ENCODE measurements at regions not wholly inside any gene's neighbourhood (a gene's known extent, or its start where the extent isn't known, plus 50 kb on each side); places are given as distances from the start of the nearest gene placed in this dataset.

DNA sequence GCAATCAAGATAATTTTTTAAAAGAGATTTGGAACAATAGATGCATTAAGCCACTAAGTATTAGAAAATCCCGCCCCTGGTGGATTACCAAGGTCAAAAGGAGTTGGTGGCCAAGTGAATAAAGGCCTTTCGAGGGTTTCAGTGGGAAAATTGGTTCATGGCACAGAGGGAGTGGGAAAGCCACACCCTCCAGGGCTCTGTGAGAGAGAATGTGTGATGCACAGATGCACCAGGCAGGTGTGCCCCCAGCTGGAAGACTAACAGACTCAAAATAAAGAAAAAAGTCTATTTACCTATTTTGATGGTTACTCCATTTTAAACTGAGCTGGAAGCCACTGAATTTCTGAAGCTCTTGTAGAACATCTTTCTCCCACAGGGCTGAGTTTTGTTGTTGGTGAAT is 278.0 kb downstream of the DRD1 start:
- Histone ChIP-seq H3K27me3 (replicated peaks in 1 of 7) (no peaks in the 10 kb centered on the region), H3K9me3 (no peaks in the 10 kb centered on the region), H3K4me1 (no peaks in the 10 kb centered on the region), H3K36me3 (no peaks in the 10 kb centered on the region), H3K27ac (no peak overlapping the region), H3K4me3 (no peak overlapping the region)
- 42 to 76% (median 61%) methylated on average over 2 of the region's 2 CpGs for WGBS, 5 donors
- no peak for DNase-seq
- intact Hi-C loops (cut with DNase I; ENCODE audit: low total_unique reads): no loop called here
- TF ChIP-seq POLR2AphosphoS5 (IDR thresholded peaks at IDR 0.05) (no peak), POLR2A (IDR thresholded peaks at IDR 0.05) (no peak)
- TF ChIP-seq, protein P1, sequence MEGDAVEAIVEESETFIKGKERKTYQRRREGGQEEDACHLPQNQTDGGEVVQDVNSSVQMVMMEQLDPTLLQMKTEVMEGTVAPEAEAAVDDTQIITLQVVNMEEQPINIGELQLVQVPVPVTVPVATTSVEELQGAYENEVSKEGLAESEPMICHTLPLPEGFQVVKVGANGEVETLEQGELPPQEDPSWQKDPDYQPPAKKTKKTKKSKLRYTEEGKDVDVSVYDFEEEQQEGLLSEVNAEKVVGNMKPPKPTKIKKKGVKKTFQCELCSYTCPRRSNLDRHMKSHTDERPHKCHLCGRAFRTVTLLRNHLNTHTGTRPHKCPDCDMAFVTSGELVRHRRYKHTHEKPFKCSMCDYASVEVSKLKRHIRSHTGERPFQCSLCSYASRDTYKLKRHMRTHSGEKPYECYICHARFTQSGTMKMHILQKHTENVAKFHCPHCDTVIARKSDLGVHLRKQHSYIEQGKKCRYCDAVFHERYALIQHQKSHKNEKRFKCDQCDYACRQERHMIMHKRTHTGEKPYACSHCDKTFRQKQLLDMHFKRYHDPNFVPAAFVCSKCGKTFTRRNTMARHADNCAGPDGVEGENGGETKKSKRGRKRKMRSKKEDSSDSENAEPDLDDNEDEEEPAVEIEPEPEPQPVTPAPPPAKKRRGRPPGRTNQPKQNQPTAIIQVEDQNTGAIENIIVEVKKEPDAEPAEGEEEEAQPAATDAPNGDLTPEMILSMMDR (IDR thresholded peaks at IDR 0.05 in 8 of 11, conservative IDR thresholded peaks at IDR 0.05 in 3 of 11): no peak

DNA sequence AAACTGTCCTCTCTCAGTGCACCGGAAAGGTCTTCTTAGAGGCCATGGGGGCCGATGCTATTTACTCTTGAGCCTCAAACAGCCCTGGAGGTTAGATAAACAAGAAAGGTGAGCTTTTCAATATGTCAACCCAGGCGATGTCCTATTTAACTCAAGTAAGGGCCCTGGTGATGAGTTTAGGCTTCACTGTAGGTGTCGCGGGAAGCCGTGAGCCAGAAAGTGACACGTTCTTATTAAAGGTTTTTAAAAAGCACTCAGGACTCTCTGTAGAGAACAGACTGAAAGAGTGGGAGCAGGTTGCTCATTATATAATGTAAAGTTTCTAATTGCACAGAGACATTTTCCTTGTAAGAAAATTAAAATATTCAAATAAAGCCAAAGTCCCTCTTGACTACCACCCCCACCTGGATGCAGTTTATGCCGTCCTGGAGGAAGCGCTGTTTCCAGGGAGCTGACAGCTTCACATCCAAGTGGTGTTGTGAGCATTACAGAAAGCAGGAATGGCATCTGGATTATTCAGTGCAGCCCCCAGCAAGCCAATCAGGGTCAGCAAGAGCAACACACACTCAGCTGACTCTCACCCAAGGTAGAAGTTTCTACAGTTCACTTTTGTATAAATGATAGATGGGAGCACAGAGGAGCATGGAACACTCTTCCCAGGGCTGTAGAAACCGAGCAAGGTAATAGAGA is 280.3 kb downstream of the DRD1 start:
- 76 to 85% (median 82%) methylated on average over 10 of the region's 10 CpGs for WGBS, 5 donors
- intact Hi-C loops (cut with DNase I; ENCODE audit: low total_unique reads): no loop called here
- Histone ChIP-seq H3K4me1 (no peaks in the 10 kb centered on the region), H3K27ac (no peak overlapping the region), H3K27me3 (replicated peaks in 1 of 7) (no peaks in the 10 kb centered on the region), H3K9me3 (no peaks in the 10 kb centered on the region), H3K4me3 (no peak overlapping the region), H3K36me3 (no peaks in the 10 kb centered on the region)
- DNase-seq: no peak
- no peak for TF ChIP-seq POLR2AphosphoS5 (IDR thresholded peaks at IDR 0.05)
- TF ChIP-seq POLR2A (IDR thresholded peaks at IDR 0.05): no peak
- TF ChIP-seq, protein P1 (IDR thresholded peaks at IDR 0.05 in 8 of 11, conservative IDR thresholded peaks at IDR 0.05 in 3 of 11): no peak

DNA sequence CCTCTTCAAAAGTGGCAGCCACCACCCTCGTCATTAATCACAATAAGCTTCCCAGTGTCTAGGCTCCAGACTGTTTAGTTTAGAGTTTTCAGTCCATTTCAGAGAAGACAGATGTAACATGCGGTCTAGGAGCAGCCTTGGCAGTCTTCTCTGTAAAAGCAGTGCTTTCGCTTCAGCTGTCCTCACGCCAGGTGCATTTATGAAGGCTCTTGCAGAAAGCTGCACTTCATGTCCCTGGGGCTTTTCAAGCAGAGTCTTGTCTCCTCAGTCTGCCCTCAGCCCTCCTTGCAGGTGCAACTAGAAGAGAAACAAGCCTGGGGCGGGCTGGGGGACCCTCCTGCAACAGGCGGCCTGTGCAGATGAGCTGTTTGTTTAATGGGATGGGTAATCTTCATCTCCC is 281.9 kb downstream of the DRD1 start:
- Histone ChIP-seq H3K27me3 (replicated peaks in 1 of 7) (no peaks in the 10 kb centered on the region), H3K9me3 (no peaks in the 10 kb centered on the region), H3K4me3 (no peak overlapping the region), H3K27ac (no peak overlapping the region), H3K36me3 (no peaks in the 10 kb centered on the region), H3K4me1 (no peaks in the 10 kb centered on the region)
- TF ChIP-seq POLR2AphosphoS5 (IDR thresholded peaks at IDR 0.05) (no peak), POLR2A (IDR thresholded peaks at IDR 0.05) (no peak)
- TF ChIP-seq, protein P1 (IDR thresholded peaks at IDR 0.05 in 8 of 11, conservative IDR thresholded peaks at IDR 0.05 in 3 of 11): no peak
- intact Hi-C loops (cut with DNase I; ENCODE audit: low total_unique reads): no loop called here
- DNase-seq: no peak
- 52 to 76% (median 76%) methylated on average over 6 of the region's 6 CpGs for WGBS, 5 donors

DNA sequence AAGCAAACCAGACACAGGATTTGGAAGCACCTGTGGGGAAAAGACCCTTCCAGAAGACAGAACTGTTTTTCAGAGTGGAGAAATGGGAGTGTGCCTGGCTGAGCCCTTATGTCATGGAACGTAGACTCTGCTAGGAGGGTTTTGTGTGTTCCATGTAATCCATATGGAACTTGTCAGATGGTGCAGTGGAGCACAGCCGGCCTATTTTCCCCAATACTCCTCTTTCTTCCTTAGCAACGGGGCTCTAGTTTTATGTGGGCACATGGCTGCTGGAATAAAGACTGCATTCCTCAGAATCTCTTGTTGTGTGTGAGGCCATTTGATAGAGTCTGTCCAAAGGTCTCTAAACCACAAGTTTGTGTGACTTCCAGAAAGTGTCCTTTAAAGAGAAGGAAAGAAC is 284.0 kb downstream of the DRD1 start:
- peaks cover 0 to 2% (median 0%) of the 10 kb centered on the region in 8 donors for H3K9me3 ChIP-seq
- H3K4me1 ChIP-seq: no peaks in the 10 kb centered on the region
- no peak overlapping the region for H3K4me3 ChIP-seq
- no peak for DNase-seq
- peaks cover 0 to 4% (median 0%) of the 10 kb centered on the region in 7 donors for H3K27me3 ChIP-seq (replicated peaks in 1 of 7)
- no peaks in the 10 kb centered on the region for H3K36me3 ChIP-seq
- 51 to 73% (median 70%) methylated on average over 3 of the region's 3 CpGs for WGBS, 5 donors
- intact Hi-C loops (cut with DNase I; ENCODE audit: low total_unique reads): no loop called here
- no peak overlapping the region for H3K27ac ChIP-seq
- no peak for TF ChIP-seq POLR2AphosphoS5 (IDR thresholded peaks at IDR 0.05)
- TF ChIP-seq POLR2A (IDR thresholded peaks at IDR 0.05): no peak
- TF ChIP-seq, protein P1 (IDR thresholded peaks at IDR 0.05 in 8 of 11, conservative IDR thresholded peaks at IDR 0.05 in 3 of 11): no peak

Measured in spleen (tissue), 11 donors.